ENCODE measurements at regions not wholly inside any gene's neighbourhood (a gene's known extent, or its start where the extent isn't known, plus 50 kb on each side); places are given as distances from the start of the nearest gene placed in this dataset.
A peak's percentile ranks its signal among the peaks of the same experiment; 100 is the strongest.

- DNase-seq = no peak
These were observed 59.0 kb upstream of the EDEM3 start for GRCh38 chr1:184813528-184814089.

- no peak for DNase-seq
These were observed 56.9 kb upstream of the EDEM3 start for GRCh38 chr1:184811439-184812111.

GRCh38 chr1:184810735-184811343 lies 56.2 kb upstream of the EDEM3 start:
- DNase-seq = no peak

- no peak for DNase-seq
These were observed 51.7 kb upstream of the EDEM3 start for GRCh38 chr1:184806296-184806721.

GRCh38 chr1:184805667-184806295 lies 51.1 kb upstream of the EDEM3 start:
- peak; percentile 36 for DNase-seq
